Transverse colon (tissue), 4 donors: ENCODE measurements at regions not wholly inside any gene's neighbourhood (a gene's known extent, or its start where the extent isn't known, plus 50 kb on each side); places are given as distances from the start of the nearest gene placed in this dataset.

Source experiments
- CTCF ChIP-seq, 5 experiments: fragments of 200-600 bp in 3 of 5; fragments of 450-650 bp in 2 of 5; sonication (generic) in 3 of 5; IDR thresholded peaks; 1 replicate in 2 of 5; 2 replicates in 3 of 5; pipeline ENCODE4 v1.5.1; 2016 to 2017; ENCODE audit warnings: antibody characterized with exemption in 5 of 5, inconsistent platforms in 3 of 5, mild to moderate bottlenecking in 2 of 5, moderate library complexity in 1 of 5
- EP300 ChIP-seq: sonication (generic); formaldehyde crosslinking; IDR thresholded peaks from one replicate; pipeline ENCODE4 v1.6.1; 2017; ENCODE audit warnings: antibody characterized with exemption, low read depth
- POLR2A ChIP-seq: fragments of 450-650 bp; IDR thresholded peaks from one replicate; pipeline ENCODE4 v1.6.1; 2016; ENCODE audit warnings: antibody characterized with exemption, mild to moderate bottlenecking, moderate library complexity
- POLR2AphosphoS5 ChIP-seq, 3 donors: sonication (generic); formaldehyde crosslinking; IDR thresholded peaks; one replicate each; pipeline ENCODE4 v1.6.1; 2016; ENCODE audit warnings: antibody characterized with exemption in 3 of 3

GRCh38 chr5:23820765-23821471 is 313.5 kb downstream of the PRDM9 start:
- TF ChIP-seq CTCF (IDR thresholded peaks at IDR 0.05), result peak in 2 of 5 experiments; percentile 12 to 17
- TF ChIP-seq POLR2A, result no peak
- no peak for TF ChIP-seq EP300
- no peak for TF ChIP-seq POLR2AphosphoS5 (IDR thresholded peaks at IDR 0.05)
